ENCODE measurements at regions not wholly inside any gene's neighbourhood (a gene's known extent, or its start where the extent isn't known, plus 50 kb on each side); places are given as distances from the start of the nearest gene placed in this dataset.

DNA sequence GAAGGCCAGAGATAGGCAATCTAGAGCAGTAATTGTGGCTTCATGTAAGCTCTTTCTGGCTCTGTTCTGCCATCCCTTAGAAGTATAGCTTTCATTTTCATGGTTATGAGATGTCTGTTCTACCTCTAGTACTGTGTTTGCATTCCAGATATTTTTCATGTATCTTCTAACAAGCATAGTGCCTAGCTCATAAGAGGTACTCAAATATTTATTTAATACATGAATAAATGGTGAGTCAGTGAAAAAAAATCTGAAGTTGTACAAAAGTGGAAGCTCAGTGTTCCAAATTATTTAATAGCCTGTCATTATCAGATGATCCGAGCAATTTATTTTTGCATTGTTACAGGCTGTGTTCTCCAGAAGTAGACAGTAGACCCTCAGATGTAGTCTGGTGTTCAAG lies 64.3 kb downstream of the OXSM start (continued):
- no peak for TF ChIP-seq SRF (IDR thresholded peaks at IDR 0.05; ENCODE audit: low read depth, low read length)
- no peak for TF ChIP-seq EGR1 (IDR thresholded peaks at IDR 0.05; ENCODE audit: borderline replicate concordance, low read depth, low read length)
- TF ChIP-seq, protein P1, sequence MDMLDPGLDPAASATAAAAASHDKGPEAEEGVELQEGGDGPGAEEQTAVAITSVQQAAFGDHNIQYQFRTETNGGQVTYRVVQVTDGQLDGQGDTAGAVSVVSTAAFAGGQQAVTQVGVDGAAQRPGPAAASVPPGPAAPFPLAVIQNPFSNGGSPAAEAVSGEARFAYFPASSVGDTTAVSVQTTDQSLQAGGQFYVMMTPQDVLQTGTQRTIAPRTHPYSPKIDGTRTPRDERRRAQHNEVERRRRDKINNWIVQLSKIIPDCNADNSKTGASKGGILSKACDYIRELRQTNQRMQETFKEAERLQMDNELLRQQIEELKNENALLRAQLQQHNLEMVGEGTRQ (IDR thresholded peaks at IDR 0.05; ENCODE audit: low read length), result no peak
- TF ChIP-seq SIX5 (IDR thresholded peaks at IDR 0.05; ENCODE audit: low read depth, low read length), result no peak
- no peak for TF ChIP-seq HDAC6 (IDR thresholded peaks at IDR 0.05; ENCODE audit: low read depth, low read length)
